Trophoblast cell (in vitro differentiated cells and primary cell): ENCODE measurements at regions not wholly inside any gene's neighbourhood (a gene's known extent, or its start where the extent isn't known, plus 50 kb on each side); places are given as distances from the start of the nearest gene placed in this dataset.

Experiments used
- DNase-seq, 2 donors: peaks; one replicate each; pipeline ENCODE4 v3.0.0-alpha.2; 2016
- H2AFZ ChIP-seq: 2 replicates; pipeline ENCODE4 v1.6.1; 2013; ENCODE audit warnings: low read length, moderate library complexity, mild to moderate bottlenecking; ENCODE audit not compliant: insufficient read depth, poor library complexity
- H2AK5ac ChIP-seq: 2 replicates; pipeline ENCODE4 v1.6.1; 2013; ENCODE audit warnings: mild to moderate bottlenecking, low read length
- H2BK120ac ChIP-seq: 2 replicates; pipeline ENCODE4 v1.6.1; 2013; ENCODE audit warnings: low read length, mild to moderate bottlenecking, moderate library complexity; ENCODE audit not compliant: insufficient read depth, poor library complexity
- H2BK12ac ChIP-seq: 2 replicates; pipeline ENCODE4 v1.6.1; 2013; ENCODE audit warnings: mild to moderate bottlenecking, low read length, moderate library complexity
- H2BK5ac ChIP-seq: 2 replicates; pipeline ENCODE4 v1.6.1; 2013; ENCODE audit warnings: low read length, low read depth, moderate library complexity, mild to moderate bottlenecking; ENCODE audit not compliant: poor library complexity
- H3K14ac ChIP-seq: 2 replicates; pipeline ENCODE4 v1.6.1; 2013; ENCODE audit warnings: mild to moderate bottlenecking, low read length
- H3K18ac ChIP-seq: 2 replicates; pipeline ENCODE4 v1.6.1; 2013; ENCODE audit warnings: mild to moderate bottlenecking, low read length
- H3K23ac ChIP-seq: 2 replicates; pipeline ENCODE4 v1.6.1; 2013; ENCODE audit warnings: low read length
- H3K27ac ChIP-seq: 2 replicates; pipeline ENCODE4 v1.5.1; 2013; ENCODE audit warnings: low read depth, mild to moderate bottlenecking, inconsistent platforms, low read length, moderate library complexity
- H3K27me3 ChIP-seq: 2 replicates; pipeline ENCODE4 v1.6.1; 2013; ENCODE audit warnings: inconsistent platforms, mild to moderate bottlenecking, low read length, moderate library complexity; ENCODE audit not compliant: insufficient read depth
- H3K36me3 ChIP-seq, 2 experiments: 1 replicate in 1 of 2; 2 replicates in 1 of 2; pipeline ENCODE4 v1.6.1; 2013; ENCODE audit warnings: low read length in 2 of 2, mild to moderate bottlenecking in 2 of 2, moderate library complexity in 1 of 2; ENCODE audit not compliant: insufficient read depth in 2 of 2, control insufficient read depth in 1 of 2
- H3K4ac ChIP-seq: 2 replicates; pipeline ENCODE4 v1.6.1; 2013; ENCODE audit warnings: low read depth, mild to moderate bottlenecking, low read length, moderate library complexity
- H3K4me1 ChIP-seq, 2 experiments: 1 replicate in 1 of 2; 2 replicates in 1 of 2; pipeline ENCODE4 v1.6.1; 2013; ENCODE audit warnings: low read length in 2 of 2, mild to moderate bottlenecking in 2 of 2, moderate library complexity in 1 of 2; ENCODE audit not compliant: insufficient read depth in 2 of 2, control insufficient read depth in 1 of 2
- H3K4me2 ChIP-seq: 2 replicates; pipeline ENCODE4 v1.6.1; 2013; ENCODE audit warnings: inconsistent platforms, mild to moderate bottlenecking, low read length, moderate library complexity
- H3K4me3 ChIP-seq: 2 replicates; pipeline ENCODE4 v1.5.1; 2013; ENCODE audit warnings: mild to moderate bottlenecking, low read depth, low read length, inconsistent platforms
- H3K79me1 ChIP-seq: one replicate; pipeline ENCODE4 v1.6.1; 2013; ENCODE audit warnings: low read length
- H3K79me2 ChIP-seq: 2 replicates; pipeline ENCODE4 v1.6.1; 2013; ENCODE audit warnings: low read length, mild to moderate bottlenecking; ENCODE audit not compliant: control insufficient read depth, insufficient read depth, poor library complexity
- H3K9ac ChIP-seq: 2 replicates; pipeline ENCODE4 v1.6.1; 2013; ENCODE audit warnings: mild to moderate bottlenecking, low read length
- H3K9me3 ChIP-seq: 2 replicates; pipeline ENCODE4 v1.6.1; 2013; ENCODE audit warnings: low read depth, mild to moderate bottlenecking, control low read depth, inconsistent platforms, low read length; ENCODE audit not compliant: insufficient read depth
- H4K12ac ChIP-seq: 2 replicates; pipeline ENCODE4 v1.6.1; 2013; ENCODE audit warnings: low read depth, mild to moderate bottlenecking, low read length, moderate library complexity
- H4K8ac ChIP-seq: 2 replicates; pipeline ENCODE4 v1.6.1; 2013; ENCODE audit warnings: low read depth, mild to moderate bottlenecking, low read length, moderate library complexity
- H4K91ac ChIP-seq: one replicate; pipeline ENCODE4 v1.6.1; 2013; ENCODE audit warnings: low read depth, mild to moderate bottlenecking, low read length, moderate library complexity
- WGBS: extraction: QIAGEN DNeasy Blood & Tissue Kit; methylation state at CpG from one replicate; pipeline ENCODE4 v1.1.7; 2013; ENCODE audit warnings: missing lambda C conversion rate; ENCODE audit not compliant: insufficient read length, insufficient coverage; ENCODE audit errors: extremely low coverage; 5-methylcytosine and 5-hydroxymethylcytosine counted together

GRCh38 chr4:136599890-136600289 is 932.4 kb downstream of the PCDH18 start:
- H3K4me2 ChIP-seq, result no peak overlapping the region
- H3K4ac ChIP-seq, result no peak overlapping the region
- H3K36me3 ChIP-seq, result no peaks in the 10 kb centered on the region
- H3K4me3 ChIP-seq, result no peak overlapping the region
- no peaks in the 10 kb centered on the region for H3K9me3 ChIP-seq
- no peak overlapping the region for H4K8ac ChIP-seq
- H4K91ac ChIP-seq, result no peak overlapping the region
- H3K79me1 ChIP-seq, result no peaks in the 10 kb centered on the region
- no peak for DNase-seq
- no peaks in the 10 kb centered on the region for H3K79me2 ChIP-seq
- H3K18ac ChIP-seq, result no peak overlapping the region
- H2BK120ac ChIP-seq, result no peak overlapping the region
- no peak overlapping the region for H3K14ac ChIP-seq
- no peaks in the 10 kb centered on the region for H3K4me1 ChIP-seq
- no peak overlapping the region for H4K12ac ChIP-seq
- H3K27me3 ChIP-seq, result no peaks in the 10 kb centered on the region
- H2AK5ac ChIP-seq, result no peak overlapping the region
- H3K23ac ChIP-seq, result no peak overlapping the region
- no peak overlapping the region for H2BK5ac ChIP-seq
- no peak overlapping the region for H3K27ac ChIP-seq
- H2AFZ ChIP-seq, result no peak overlapping the region
- H3K9ac ChIP-seq, result no peak overlapping the region
- no peak overlapping the region for H2BK12ac ChIP-seq
- whole genome bisulfite sequencing, result no CpG with 5 or more reads among the region's 3 CpGs

GRCh38 chr4:136590440-136590839 is 941.9 kb downstream of the PCDH18 start:
- Histone ChIP-seq H2BK12ac (no peak overlapping the region), H4K8ac (no peak overlapping the region), H3K14ac (no peak overlapping the region), H2BK120ac (no peak overlapping the region), H3K79me2 (no peaks in the 10 kb centered on the region), H3K18ac (no peak overlapping the region), H3K9me3 (no peaks in the 10 kb centered on the region), H3K9ac (peak overlapping the region; percentile 14), H2BK5ac (no peak overlapping the region), H3K27ac (no peak overlapping the region), H3K4ac (no peak overlapping the region), H3K79me1 (no peaks in the 10 kb centered on the region), H3K27me3 (no peaks in the 10 kb centered on the region), H3K4me1 (no peaks in the 10 kb centered on the region), H3K23ac (no peak overlapping the region), H2AK5ac (no peak overlapping the region), H3K4me3 (no peak overlapping the region), H4K12ac (no peak overlapping the region), H2AFZ (no peak overlapping the region), H4K91ac (no peak overlapping the region), H3K4me2 (no peak overlapping the region), H3K36me3 (no peaks in the 10 kb centered on the region)
- DNase-seq, result no peak
- WGBS, result no CpG with 5 or more reads among the region's 1 CpG

GRCh38 chr4:136583567-136583966 is 948.7 kb downstream of the PCDH18 start:
- DNase-seq, result no peak
- no peaks in the 10 kb centered on the region for H3K27me3 ChIP-seq
- H4K12ac ChIP-seq, result no peak overlapping the region
- H2AK5ac ChIP-seq, result no peak overlapping the region
- H2BK5ac ChIP-seq, result no peak overlapping the region
- no peaks in the 10 kb centered on the region for H3K79me1 ChIP-seq
- no peak overlapping the region for H3K14ac ChIP-seq
- H2BK120ac ChIP-seq, result no peak overlapping the region
- H3K23ac ChIP-seq, result no peak overlapping the region
- H2BK12ac ChIP-seq, result no peak overlapping the region
- H3K4me2 ChIP-seq, result no peak overlapping the region
- no peak overlapping the region for H4K8ac ChIP-seq
- no CpG with 5 or more reads among the region's 1 CpG for WGBS
- H3K9me3 ChIP-seq, result no peaks in the 10 kb centered on the region
- H3K27ac ChIP-seq, result no peak overlapping the region
- no peak overlapping the region for H4K91ac ChIP-seq
- H3K4me1 ChIP-seq, result no peaks in the 10 kb centered on the region
- no peak overlapping the region for H3K4ac ChIP-seq
- no peak overlapping the region for H3K18ac ChIP-seq
- H3K36me3 ChIP-seq, result no peaks in the 10 kb centered on the region
- no peak overlapping the region for H3K4me3 ChIP-seq
- H3K9ac ChIP-seq, result no peak overlapping the region
- no peak overlapping the region for H2AFZ ChIP-seq
- H3K79me2 ChIP-seq, result no peaks in the 10 kb centered on the region

- no peak for DNase-seq
- H3K27ac ChIP-seq, result no peak overlapping the region
- H3K23ac ChIP-seq, result no peak overlapping the region
- no peaks in the 10 kb centered on the region for H3K9me3 ChIP-seq
- H3K4me2 ChIP-seq, result no peak overlapping the region
- H3K18ac ChIP-seq, result no peak overlapping the region
- H3K4me1 ChIP-seq, result no peaks in the 10 kb centered on the region
- no peaks in the 10 kb centered on the region for H3K79me1 ChIP-seq
- no peaks in the 10 kb centered on the region for H3K36me3 ChIP-seq
- H3K79me2 ChIP-seq, result no peaks in the 10 kb centered on the region
- H4K12ac ChIP-seq, result no peak overlapping the region
- no peak overlapping the region for H2BK120ac ChIP-seq
- no peak overlapping the region for H3K14ac ChIP-seq
- no peak overlapping the region for H4K91ac ChIP-seq
- H2AK5ac ChIP-seq, result no peak overlapping the region
- H2BK12ac ChIP-seq, result no peak overlapping the region
- H3K4ac ChIP-seq, result no peak overlapping the region
- H4K8ac ChIP-seq, result no peak overlapping the region
- H3K9ac ChIP-seq, result no peak overlapping the region
- no peak overlapping the region for H3K4me3 ChIP-seq
- no peaks in the 10 kb centered on the region for H3K27me3 ChIP-seq
- no peak overlapping the region for H2AFZ ChIP-seq
- no peak overlapping the region for H2BK5ac ChIP-seq
Measured at GRCh38 chr4:136581119-136581518, 951.2 kb downstream of the PCDH18 start.

GRCh38 chr4:136575146-136575545 is 957.1 kb downstream of the PCDH18 start:
- Histone ChIP-seq H3K14ac (no peak overlapping the region), H3K9ac (no peak overlapping the region), H3K4me2 (no peak overlapping the region), H3K36me3 (no peaks in the 10 kb centered on the region), H3K27me3 (no peaks in the 10 kb centered on the region), H2BK5ac (no peak overlapping the region), H3K18ac (no peak overlapping the region), H3K27ac (no peak overlapping the region), H3K9me3 (no peaks in the 10 kb centered on the region), H3K23ac (no peak overlapping the region), H4K12ac (no peak overlapping the region), H3K79me2 (peaks cover 2% of the 10 kb centered on the region), H2BK12ac (no peak overlapping the region), H3K79me1 (peaks cover 4% of the 10 kb centered on the region), H4K8ac (no peak overlapping the region), H3K4ac (no peak overlapping the region), H2AK5ac (no peak overlapping the region), H4K91ac (no peak overlapping the region), H3K4me3 (no peak overlapping the region), H2AFZ (no peak overlapping the region), H2BK120ac (no peak overlapping the region), H3K4me1 (no peaks in the 10 kb centered on the region)
- no peak for DNase-seq
